Astrocyte (in vitro differentiated cells and primary cell): ENCODE measurements at regions not wholly inside any gene's neighbourhood (a gene's known extent, or its start where the extent isn't known, plus 50 kb on each side); places are given as distances from the start of the nearest gene placed in this dataset.
A peak's percentile ranks its signal among the peaks of the same experiment; 100 is the strongest.

ENCODE experiments used
- DNase-seq: peaks from one replicate; pipeline ENCODE4 v3.0.0-alpha.2; 2010; ENCODE audit warnings: low read depth
- FAIRE-seq: peaks from 2 replicates; lab custom pipeline; 2011; peaks lifted over from hg19 to GRCh38; lab: Jason Lieb, UNC
- H2AFZ ChIP-seq: 2 replicates; pipeline ENCODE4 v1.6.0; 2012; ENCODE audit warnings: low read depth, low read length, inconsistent platforms
- H3K27ac ChIP-seq: 2 replicates; pipeline ENCODE4 v1.5.1; 2011; ENCODE audit warnings: low read depth, low read length, inconsistent platforms
- H3K27me3 ChIP-seq: 2 replicates; pipeline ENCODE4 v1.6.0; 2011; ENCODE audit warnings: low read length, inconsistent platforms; ENCODE audit not compliant: insufficient read depth
- H3K36me3 ChIP-seq: 2 replicates; pipeline ENCODE4 v1.5.1; 2011; ENCODE audit warnings: low read length, inconsistent platforms; ENCODE audit not compliant: insufficient read depth
- H3K4me1 ChIP-seq: 2 replicates; pipeline ENCODE4 v1.5.1; 2011; ENCODE audit warnings: low read length, inconsistent platforms; ENCODE audit not compliant: insufficient read depth
- H3K4me2 ChIP-seq: 2 replicates; pipeline ENCODE4 v1.6.0; 2012; ENCODE audit warnings: low read length, inconsistent platforms
- H3K4me3 ChIP-seq: 2 replicates; pipeline ENCODE4 v1.5.1; 2011; ENCODE audit warnings: low read depth, mild to moderate bottlenecking, low read length, inconsistent platforms; ENCODE audit not compliant: insufficient read depth
- H3K79me2 ChIP-seq: 2 replicates; pipeline ENCODE4 v1.6.0; 2012; ENCODE audit warnings: mild to moderate bottlenecking, low read length, inconsistent platforms; ENCODE audit not compliant: insufficient read depth
- H3K9ac ChIP-seq: 2 replicates; pipeline ENCODE4 v1.6.0; 2012; ENCODE audit warnings: mild to moderate bottlenecking, low read length, inconsistent platforms
- H3K9me3 ChIP-seq: 2 replicates; pipeline ENCODE4 v1.5.1; 2012; ENCODE audit warnings: low read depth, mild to moderate bottlenecking, low read length, inconsistent platforms; ENCODE audit not compliant: insufficient read depth
- H4K20me1 ChIP-seq: 2 replicates; pipeline ENCODE4 v1.6.0; 2012; ENCODE audit warnings: low read length, inconsistent platforms; ENCODE audit not compliant: insufficient read depth
- H3K27ac Mint-ChIP-seq: one replicate; pipeline ENCODE4 v1.8.0; 2021; ENCODE audit warnings: mild to moderate bottlenecking, mixed read lengths; ENCODE audit not compliant: unreplicated experiment
- H3K27me3 Mint-ChIP-seq: one replicate; pipeline ENCODE4 v1.8.0; 2021; ENCODE audit warnings: low read depth, mixed read lengths; ENCODE audit not compliant: unreplicated experiment
- H3K36me3 Mint-ChIP-seq: one replicate; pipeline ENCODE4 v1.8.0; 2021; ENCODE audit warnings: low read depth, mixed read lengths; ENCODE audit not compliant: unreplicated experiment
- H3K4me1 Mint-ChIP-seq: one replicate; pipeline ENCODE4 v1.8.0; 2021; ENCODE audit warnings: low read depth, mixed read lengths; ENCODE audit not compliant: unreplicated experiment
- H3K4me3 Mint-ChIP-seq: one replicate; pipeline ENCODE4 v1.8.0; 2021; ENCODE audit warnings: mild to moderate bottlenecking, moderate library complexity, mixed read lengths; ENCODE audit not compliant: unreplicated experiment
- H3K9me3 Mint-ChIP-seq: one replicate; pipeline ENCODE4 v1.8.0; 2021; ENCODE audit warnings: mild to moderate bottlenecking, mixed read lengths; ENCODE audit not compliant: unreplicated experiment
- CTCF ChIP-seq: IDR thresholded peaks from 2 replicates; pipeline ENCODE4 v1.5.1; 2011; ENCODE audit warnings: low read depth, mild to moderate bottlenecking, inconsistent platforms, low read length, moderate library complexity; ENCODE audit not compliant: insufficient read depth
- EZH2 ChIP-seq: IDR thresholded peaks from 2 replicates; pipeline ENCODE4 v1.6.1; 2012; ENCODE audit warnings: mild to moderate bottlenecking, low read length, inconsistent platforms; ENCODE audit not compliant: insufficient read depth

- H3K9ac ChIP-seq, result no peak overlapping the region
- no peaks in the 10 kb centered on the region for H3K9me3 ChIP-seq
- Mint-ChIP-seq H3K4me1 (peaks cover 4% of the 10 kb centered on the region), H3K36me3 (no peaks in the 10 kb centered on the region), H3K4me3 (no peak overlapping the region), H3K9me3 (no peaks in the 10 kb centered on the region), H3K27me3 (no peaks in the 10 kb centered on the region), H3K27ac (no peak overlapping the region)
- no peaks in the 10 kb centered on the region for H3K36me3 ChIP-seq
- H3K27me3 ChIP-seq, result no peaks in the 10 kb centered on the region
- DNase-seq, result peak; percentile 2
- FAIRE-seq, result no peak
- H3K79me2 ChIP-seq, result no peaks in the 10 kb centered on the region
- H4K20me1 ChIP-seq, result no peaks in the 10 kb centered on the region
- H3K4me3 ChIP-seq, result no peak overlapping the region
- H3K4me2 ChIP-seq, result no peak overlapping the region
- no peak overlapping the region for H2AFZ ChIP-seq
- no peaks in the 10 kb centered on the region for H3K4me1 ChIP-seq
- H3K27ac ChIP-seq, result no peak overlapping the region
- TF ChIP-seq EZH2, result no peak
- TF ChIP-seq CTCF, result no peak
Measured at GRCh38 chr1:194959795-194960194, 1648.4 kb downstream of the KCNT2 start.

GRCh38 chr1:194952171-194952570 is 1656.1 kb downstream of the KCNT2 start:
- Histone ChIP-seq H3K79me2 (no peaks in the 10 kb centered on the region), H3K4me1 (no peaks in the 10 kb centered on the region), H3K9me3 (no peaks in the 10 kb centered on the region), H3K36me3 (no peaks in the 10 kb centered on the region), H2AFZ (no peak overlapping the region), H3K4me2 (no peak overlapping the region), H4K20me1 (no peaks in the 10 kb centered on the region), H3K27me3 (no peaks in the 10 kb centered on the region), H3K4me3 (no peak overlapping the region), H3K27ac (no peak overlapping the region), H3K9ac (no peak overlapping the region)
- no peak for TF ChIP-seq EZH2
- no peak for TF ChIP-seq CTCF
- Mint-ChIP-seq H3K27ac (no peak overlapping the region), H3K4me1 (peaks cover 4% of the 10 kb centered on the region), H3K4me3 (no peak overlapping the region), H3K27me3 (no peaks in the 10 kb centered on the region), H3K9me3 (no peaks in the 10 kb centered on the region), H3K36me3 (no peaks in the 10 kb centered on the region)
- FAIRE-seq (no peak), DNase-seq (no peak)

GRCh38 chr1:194950584-194950983 is 1657.7 kb downstream of the KCNT2 start:
- no peak for FAIRE-seq
- no peaks in the 10 kb centered on the region for H3K9me3 ChIP-seq
- Mint-ChIP-seq H3K36me3 (no peaks in the 10 kb centered on the region), H3K27me3 (no peaks in the 10 kb centered on the region), H3K27ac (no peak overlapping the region), H3K4me1 (peaks cover 3% of the 10 kb centered on the region), H3K4me3 (no peak overlapping the region), H3K9me3 (no peaks in the 10 kb centered on the region)
- H3K9ac ChIP-seq, result no peak overlapping the region
- no peak overlapping the region for H3K4me3 ChIP-seq
- no peaks in the 10 kb centered on the region for H3K36me3 ChIP-seq
- H4K20me1 ChIP-seq, result no peaks in the 10 kb centered on the region
- H3K4me1 ChIP-seq, result no peaks in the 10 kb centered on the region
- no peak overlapping the region for H3K27ac ChIP-seq
- H3K4me2 ChIP-seq, result no peak overlapping the region
- H3K27me3 ChIP-seq, result no peaks in the 10 kb centered on the region
- TF ChIP-seq EZH2 (no peak), CTCF (no peak)
- no peaks in the 10 kb centered on the region for H3K79me2 ChIP-seq
- DNase-seq, result no peak
- no peak overlapping the region for H2AFZ ChIP-seq
